Keratinocyte (primary cell): ENCODE measurements at regions not wholly inside any gene's neighbourhood (a gene's known extent, or its start where the extent isn't known, plus 50 kb on each side); places are given as distances from the start of the nearest gene placed in this dataset.

ENCODE experiments used
- DNase-seq: peaks from one replicate; pipeline ENCODE4 v3.0.0-alpha.2; 2011; ENCODE audit warnings: low read depth, missing footprints, low spot score
- FAIRE-seq: peaks from 2 replicates; lab custom pipeline; 2011; peaks lifted over from hg19 to GRCh38; lab: Jason Lieb, UNC
- H2AFZ ChIP-seq: 2 replicates; pipeline ENCODE4 v1.6.0; 2012; ENCODE audit warnings: low read length, control low read depth, inconsistent platforms; ENCODE audit not compliant: control insufficient read depth
- H3K27ac ChIP-seq: 2 replicates; pipeline ENCODE4 v1.5.1; 2011; ENCODE audit warnings: low read length; ENCODE audit not compliant: control insufficient read depth, insufficient read depth
- H3K27me3 ChIP-seq: 3 replicates; pipeline ENCODE4 v1.6.0; 2011; ENCODE audit warnings: low read length; ENCODE audit not compliant: control insufficient read depth, insufficient read depth; ENCODE audit errors: extremely low read depth
- H3K36me3 ChIP-seq, 2 experiments: 2 replicates in 1 of 2; 3 replicates in 1 of 2; pipeline ENCODE4 v1.5.1; 2011; ENCODE audit warnings: low read length in 2 of 2, mild to moderate bottlenecking in 1 of 2; ENCODE audit not compliant: control insufficient read depth in 2 of 2, insufficient read depth in 2 of 2; ENCODE audit errors: extremely low read depth in 1 of 2
- H3K4me1 ChIP-seq: 3 replicates; pipeline ENCODE4 v1.5.1; 2011; ENCODE audit warnings: low read length; ENCODE audit not compliant: control insufficient read depth, insufficient read depth; ENCODE audit errors: extremely low read depth
- H3K4me2 ChIP-seq: 3 replicates; pipeline ENCODE4 v1.6.0; 2011; ENCODE audit warnings: low read depth, low read length; ENCODE audit not compliant: control insufficient read depth, insufficient read depth; ENCODE audit errors: extremely low read depth
- H3K4me3 ChIP-seq, 3 experiments: fragments of 200-600 bp in 1 of 3; sonication (generic) in 1 of 3; 2 replicates in 2 of 3; 3 replicates in 1 of 3; pipeline ENCODE4 v1.5.1; 2011 to 2016; ENCODE audit warnings: low read length in 3 of 3, mild to moderate bottlenecking in 3 of 3, control low read depth in 2 of 3, inconsistent platforms in 1 of 3, low read depth in 1 of 3, mixed read lengths in 1 of 3, mixed run types in 1 of 3, moderate library complexity in 1 of 3; ENCODE audit not compliant: control insufficient read depth in 2 of 3, insufficient read depth in 2 of 3; ENCODE audit errors: extremely low read depth in 1 of 3
- H3K79me2 ChIP-seq: 2 replicates; pipeline ENCODE4 v1.6.0; 2012; ENCODE audit warnings: low read length; ENCODE audit not compliant: control insufficient read depth, insufficient read depth
- H3K9ac ChIP-seq: 3 replicates; pipeline ENCODE4 v1.6.0; 2011; ENCODE audit warnings: low read length; ENCODE audit not compliant: control insufficient read depth, insufficient read depth; ENCODE audit errors: extremely low read depth
- H3K9me1 ChIP-seq: 3 replicates; pipeline ENCODE4 v1.6.0; 2011; ENCODE audit warnings: low read length; ENCODE audit not compliant: control insufficient read depth, insufficient read depth; ENCODE audit errors: extremely low read depth
- H3K9me3 ChIP-seq: 2 replicates; pipeline ENCODE4 v1.5.1; 2012; ENCODE audit warnings: low read depth, low read length; ENCODE audit not compliant: control insufficient read depth
- H4K20me1 ChIP-seq: 3 replicates; pipeline ENCODE4 v1.6.0; 2011; ENCODE audit warnings: low read length; ENCODE audit not compliant: control insufficient read depth, insufficient read depth; ENCODE audit errors: extremely low read depth
- EZH2 ChIP-seq: IDR thresholded peaks from one replicate; pipeline ENCODE4 v1.6.1; 2012; ENCODE audit warnings: inconsistent platforms, mild to moderate bottlenecking, low read length, moderate library complexity
- dilution Hi-C: fragments of 300-500 bp; cut with MboI; formaldehyde crosslinking; loops from one replicate; pipeline ENCODE4 v1.7.0; 2020; ENCODE audit warnings: low sequenced_read_pairs; ENCODE audit not compliant: extremely low pct_ligation_motif_present
- TF ChIP-seq, protein P1 (sequence below), 3 experiments: IDR thresholded peaks in 1 of 3; conservative IDR thresholded peaks in 1 of 3; optimal IDR thresholded peaks in 1 of 3; 2 replicates in 2 of 3; 3 replicates in 1 of 3; pipeline versions ENCODE3 to v1.5.1; 2011; ENCODE audit warnings: low read length in 3 of 3, mild to moderate bottlenecking in 3 of 3, moderate library complexity in 2 of 3, control low read depth in 1 of 3, inconsistent platforms in 1 of 3; ENCODE audit not compliant: insufficient read depth in 2 of 3; ENCODE audit errors: extremely low read depth in 1 of 3

DNA sequence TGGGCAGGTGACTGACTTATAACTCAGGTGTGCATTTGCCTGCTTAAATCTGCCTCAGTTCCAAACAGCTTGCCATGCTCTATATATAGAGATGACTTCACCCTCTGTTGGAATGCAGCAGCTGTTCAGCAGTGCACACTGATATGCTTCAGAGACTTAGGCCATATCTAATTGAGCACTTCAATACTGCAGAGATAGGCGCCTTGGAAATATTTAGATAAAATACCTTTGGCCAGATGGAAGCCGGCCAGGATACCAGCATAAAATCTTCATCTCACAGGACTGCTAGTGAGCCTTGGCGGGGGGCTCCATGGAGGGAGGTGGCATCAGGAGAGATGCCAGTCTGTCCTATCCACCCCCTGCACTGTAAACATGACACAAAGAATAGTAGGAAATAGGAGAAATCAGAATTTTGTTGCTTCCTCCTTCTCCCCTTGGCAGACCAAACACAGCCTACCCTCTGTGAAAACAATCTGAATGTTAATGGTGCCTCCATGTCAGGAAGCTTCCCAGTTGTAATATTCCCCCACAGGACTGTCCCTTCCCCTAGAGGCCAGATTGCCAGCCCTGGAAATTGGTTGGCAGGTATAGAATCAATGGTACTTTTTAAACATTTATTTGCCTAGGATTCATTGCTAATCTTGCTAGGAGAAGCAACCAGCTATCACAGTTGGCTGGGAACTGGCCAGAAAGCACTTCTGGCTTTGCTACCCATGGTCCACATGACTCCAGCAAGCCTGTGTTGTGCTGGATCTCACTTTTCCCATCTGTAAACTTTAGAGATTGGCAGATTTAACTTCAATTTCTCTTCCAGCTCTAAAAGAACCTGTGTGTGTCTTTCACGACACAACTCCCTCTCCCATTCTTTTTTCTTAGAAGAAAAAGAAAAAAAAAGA is 215.5 kb upstream of the KCNMB2 start:
- DNase-seq: no peak
- no peak overlapping the region for H3K27ac ChIP-seq

DNA sequence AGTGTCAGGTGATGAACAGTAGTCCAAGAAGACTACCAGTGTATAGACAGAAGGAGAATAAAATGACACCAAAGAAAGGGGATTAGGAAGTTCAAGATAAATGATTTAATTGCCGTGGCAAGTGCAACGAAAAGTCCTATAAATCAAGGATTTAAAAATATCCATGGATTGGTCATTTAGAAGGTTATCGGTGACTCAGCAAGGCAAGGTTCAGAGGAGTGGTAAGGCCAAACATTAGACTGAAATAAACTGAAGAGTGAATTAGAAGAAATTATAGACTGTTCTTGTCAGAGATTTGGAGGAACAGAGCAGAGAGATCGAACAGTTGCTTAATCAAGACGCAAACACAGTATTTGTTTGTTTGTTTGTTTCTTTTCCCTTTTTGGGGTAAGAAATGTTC is 211.9 kb upstream of the KCNMB2 start:
- H3K4me1 ChIP-seq: no peaks in the 10 kb centered on the region
- H4K20me1 ChIP-seq: no peaks in the 10 kb centered on the region
- H3K27ac ChIP-seq: no peak overlapping the region
- dilution Hi-C loops: no loop called here
- no peaks in the 10 kb centered on the region for H3K9me1 ChIP-seq
- H3K36me3 ChIP-seq: no peaks in the 10 kb centered on the region
- no peak for FAIRE-seq
- no peaks in the 10 kb centered on the region for H3K9me3 ChIP-seq
- no peak overlapping the region for H3K4me2 ChIP-seq
- no peaks in the 10 kb centered on the region for H3K79me2 ChIP-seq
- no peak overlapping the region for H3K9ac ChIP-seq
- DNase-seq: no peak
- no peaks in the 10 kb centered on the region for H3K27me3 ChIP-seq
- H3K4me3 ChIP-seq: no peak overlapping the region
- TF ChIP-seq, protein P1, sequence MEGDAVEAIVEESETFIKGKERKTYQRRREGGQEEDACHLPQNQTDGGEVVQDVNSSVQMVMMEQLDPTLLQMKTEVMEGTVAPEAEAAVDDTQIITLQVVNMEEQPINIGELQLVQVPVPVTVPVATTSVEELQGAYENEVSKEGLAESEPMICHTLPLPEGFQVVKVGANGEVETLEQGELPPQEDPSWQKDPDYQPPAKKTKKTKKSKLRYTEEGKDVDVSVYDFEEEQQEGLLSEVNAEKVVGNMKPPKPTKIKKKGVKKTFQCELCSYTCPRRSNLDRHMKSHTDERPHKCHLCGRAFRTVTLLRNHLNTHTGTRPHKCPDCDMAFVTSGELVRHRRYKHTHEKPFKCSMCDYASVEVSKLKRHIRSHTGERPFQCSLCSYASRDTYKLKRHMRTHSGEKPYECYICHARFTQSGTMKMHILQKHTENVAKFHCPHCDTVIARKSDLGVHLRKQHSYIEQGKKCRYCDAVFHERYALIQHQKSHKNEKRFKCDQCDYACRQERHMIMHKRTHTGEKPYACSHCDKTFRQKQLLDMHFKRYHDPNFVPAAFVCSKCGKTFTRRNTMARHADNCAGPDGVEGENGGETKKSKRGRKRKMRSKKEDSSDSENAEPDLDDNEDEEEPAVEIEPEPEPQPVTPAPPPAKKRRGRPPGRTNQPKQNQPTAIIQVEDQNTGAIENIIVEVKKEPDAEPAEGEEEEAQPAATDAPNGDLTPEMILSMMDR (optimal IDR thresholded peaks at IDR 0.05 in 1 of 3, IDR thresholded peaks at IDR 0.05 in 1 of 3, conservative IDR thresholded peaks at IDR 0.05 in 1 of 3; ENCODE audit: extremely low read depth in 1 of 3, insufficient read depth in 2 of 3, low read length in 3 of 3): no peak
- no peak for TF ChIP-seq EZH2
- H2AFZ ChIP-seq: no peak overlapping the region

More for the DNA sequence above, 215.5 kb upstream of the KCNMB2 start:
- peak; percentile 80 for FAIRE-seq
- no peaks in the 10 kb centered on the region for H3K36me3 ChIP-seq
- no peaks in the 10 kb centered on the region for H3K27me3 ChIP-seq
- H3K9me1 ChIP-seq: no peaks in the 10 kb centered on the region
- H3K4me3 ChIP-seq: no peak overlapping the region
- no peak overlapping the region for H2AFZ ChIP-seq
- no peaks in the 10 kb centered on the region for H3K9me3 ChIP-seq
- H4K20me1 ChIP-seq: no peaks in the 10 kb centered on the region
- H3K79me2 ChIP-seq: no peaks in the 10 kb centered on the region
- H3K4me1 ChIP-seq: no peaks in the 10 kb centered on the region
- H3K4me2 ChIP-seq: no peak overlapping the region
- dilution Hi-C loops: no loop called here
- no peak overlapping the region for H3K9ac ChIP-seq
- no peak for TF ChIP-seq EZH2
- TF ChIP-seq, protein P1 (optimal IDR thresholded peaks at IDR 0.05 in 1 of 3, IDR thresholded peaks at IDR 0.05 in 1 of 3, conservative IDR thresholded peaks at IDR 0.05 in 1 of 3; ENCODE audit: extremely low read depth in 1 of 3, insufficient read depth in 2 of 3, low read length in 3 of 3): no peak
